ENCODE measurements at regions not wholly inside any gene's neighbourhood (a gene's known extent, or its start where the extent isn't known, plus 50 kb on each side); places are given as distances from the start of the nearest gene placed in this dataset.
A peak's percentile ranks its signal among the peaks of the same experiment; 100 is the strongest.

DNA sequence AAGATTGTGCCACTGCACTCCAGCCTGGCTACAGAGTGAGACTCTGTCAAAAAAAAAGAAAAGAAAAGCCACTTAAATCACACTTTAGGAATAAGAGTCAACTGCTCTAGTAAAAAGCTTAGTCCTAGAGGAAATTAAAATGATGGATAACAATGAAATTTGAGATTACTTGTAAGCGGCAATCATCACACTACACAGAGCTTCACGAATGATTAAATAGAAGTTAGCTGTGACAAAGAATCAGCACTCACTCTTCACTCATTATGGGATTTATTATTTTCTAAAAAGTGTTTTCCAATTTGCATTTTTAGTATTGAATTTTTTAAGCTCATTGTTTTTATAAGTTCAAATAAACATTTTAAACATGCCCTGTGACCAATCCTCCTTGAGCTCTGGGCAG lies 718.0 kb downstream of the UTRN start:
- no peak for DNase-seq

DNA sequence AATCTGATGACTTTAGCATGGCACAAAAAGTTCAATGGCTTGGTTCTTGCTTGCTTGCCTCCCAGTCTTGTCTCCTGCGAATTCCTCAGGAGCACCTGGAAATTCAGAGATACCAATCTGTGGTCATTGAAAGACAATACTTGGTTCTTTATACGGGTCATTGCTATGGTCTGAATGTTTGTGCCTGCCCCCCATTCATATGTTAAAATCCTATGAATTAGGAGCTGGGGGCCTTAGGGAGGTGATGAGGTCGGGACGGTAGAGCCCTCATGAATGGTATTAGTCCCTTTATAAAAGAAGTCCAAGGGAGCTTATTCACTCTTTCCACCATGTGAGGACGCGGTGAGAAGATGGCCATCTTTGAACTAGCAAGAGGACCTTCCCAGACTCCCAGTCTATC lies 721.8 kb downstream of the UTRN start:
- DNase-seq, result no peak

DNA sequence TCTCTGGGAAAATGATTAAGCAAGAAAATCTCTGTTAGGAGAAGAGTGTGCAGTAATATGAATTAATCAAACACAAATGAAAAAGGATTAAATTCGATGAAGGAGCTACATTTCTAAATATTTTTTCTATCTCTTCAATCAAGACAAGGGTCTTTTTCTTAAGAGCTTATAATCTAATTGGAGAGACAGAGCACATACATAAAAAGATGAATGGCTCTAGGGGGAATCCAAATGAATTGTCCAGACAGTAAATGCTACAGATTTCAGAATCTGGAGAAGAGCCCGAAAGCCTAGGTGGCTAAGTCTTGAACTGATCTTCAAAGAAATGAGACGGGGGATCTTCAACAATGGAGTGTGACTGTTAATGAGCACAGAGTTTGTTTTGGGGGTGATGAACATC lies 723.6 kb downstream of the UTRN start:
- DNase-seq, result no peak

DNA sequence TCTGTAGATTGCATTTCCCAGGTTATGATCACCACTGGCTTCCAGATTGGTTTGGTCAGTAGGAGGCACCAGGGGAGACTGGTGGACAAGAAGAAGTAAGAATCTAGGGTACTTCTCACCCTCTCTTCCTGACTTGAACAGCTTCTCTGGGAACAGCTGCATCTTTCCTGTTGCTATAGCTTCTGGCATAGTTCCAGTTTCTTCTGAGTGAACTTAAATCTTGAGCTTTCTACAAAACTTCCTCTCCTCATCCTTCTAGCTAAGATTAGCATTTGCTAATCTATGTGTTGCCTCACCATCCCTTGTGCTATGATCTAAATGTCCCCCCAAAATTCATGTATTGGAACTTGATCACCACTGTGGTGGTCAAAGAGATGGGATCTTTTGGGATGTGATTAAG lies 724.6 kb downstream of the UTRN start:
- no peak for DNase-seq

DNA sequence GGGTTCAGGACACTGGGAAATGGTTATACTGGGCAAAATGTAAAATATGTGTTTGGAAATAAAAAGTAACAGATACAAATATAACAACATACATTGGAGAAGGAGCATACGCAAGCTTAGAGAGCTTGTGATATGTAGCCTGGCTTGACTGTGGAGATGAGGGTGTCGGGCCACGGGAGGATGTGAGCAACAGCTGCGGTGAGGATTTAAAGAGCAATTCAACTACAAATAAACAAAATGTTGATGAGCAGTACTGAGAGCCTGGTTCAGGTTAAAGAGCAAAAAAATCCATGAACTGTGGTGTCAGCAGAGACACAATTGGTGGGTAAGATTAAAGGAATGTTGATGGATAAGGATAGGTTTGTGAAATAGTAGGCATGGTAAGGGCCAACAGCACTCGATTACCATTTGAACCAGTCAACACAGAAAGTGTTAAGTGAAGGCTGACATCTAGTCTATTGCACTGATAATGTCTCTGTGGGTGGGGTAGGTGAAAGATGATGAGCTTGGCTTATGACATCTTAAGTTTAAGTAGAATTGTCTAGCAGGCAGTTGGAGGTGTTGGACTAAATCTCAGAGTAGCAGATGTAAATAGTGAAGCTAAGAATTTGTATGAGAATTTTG lies 723.2 kb downstream of the EPM2A start:
- no peak for DNase-seq

DNA sequence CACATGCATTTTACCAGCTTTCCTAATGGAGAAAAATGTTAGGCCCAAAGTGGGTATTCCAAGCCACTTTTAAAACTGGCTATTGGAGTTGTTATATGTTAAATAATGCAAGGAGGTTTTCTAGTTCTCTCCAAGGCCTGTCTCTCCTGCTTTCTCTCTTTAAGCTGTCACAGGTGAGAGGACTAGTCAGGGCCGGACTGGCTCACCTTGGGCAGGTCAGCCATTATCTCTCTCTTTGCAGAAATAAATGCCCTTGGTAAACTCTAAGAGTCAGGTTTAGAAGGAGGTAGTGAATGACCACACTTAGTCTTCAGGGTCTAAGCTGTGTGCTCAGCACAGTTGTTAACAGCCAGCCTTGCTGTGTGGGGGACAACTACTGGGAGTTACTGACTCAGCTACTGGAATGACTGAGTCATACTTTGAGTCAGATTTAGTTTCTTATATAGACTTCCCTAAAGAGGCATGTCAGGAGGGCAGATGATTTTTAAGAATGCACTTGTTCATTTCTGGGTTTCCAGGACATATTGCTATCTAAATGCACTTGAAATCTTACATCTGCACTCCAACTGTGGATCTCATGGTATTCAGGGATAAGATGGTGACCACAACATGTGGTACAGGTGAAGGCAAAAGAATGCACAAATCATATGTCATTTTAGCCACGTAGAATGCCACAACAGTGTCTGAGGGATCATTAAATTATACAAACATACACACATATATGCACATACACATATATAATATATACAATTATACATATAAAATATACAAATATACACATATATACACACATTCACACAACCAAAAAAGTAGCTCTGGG lies 719.4 kb downstream of the EPM2A start:
- DNase-seq, result peak; percentile 6

DNA sequence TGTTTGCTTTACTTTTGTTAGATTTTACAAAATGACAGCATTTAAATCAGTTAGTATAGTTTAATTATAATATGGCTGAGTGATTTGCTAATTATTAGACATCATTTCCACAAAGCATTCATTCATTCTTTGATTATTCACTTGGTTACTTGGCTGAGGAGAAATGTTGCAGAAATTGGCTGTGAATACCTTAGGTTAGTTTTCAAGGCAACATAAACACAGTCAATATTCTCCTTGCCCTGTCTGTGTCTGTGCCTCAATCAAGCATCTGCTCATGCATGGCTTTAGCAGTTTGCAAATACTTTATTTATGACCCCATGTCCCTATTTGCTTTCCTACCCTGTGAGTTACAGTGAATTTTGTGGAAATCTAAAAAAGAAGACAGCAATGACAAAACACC lies 718.3 kb downstream of the EPM2A start:
- DNase-seq, result no peak

DNA sequence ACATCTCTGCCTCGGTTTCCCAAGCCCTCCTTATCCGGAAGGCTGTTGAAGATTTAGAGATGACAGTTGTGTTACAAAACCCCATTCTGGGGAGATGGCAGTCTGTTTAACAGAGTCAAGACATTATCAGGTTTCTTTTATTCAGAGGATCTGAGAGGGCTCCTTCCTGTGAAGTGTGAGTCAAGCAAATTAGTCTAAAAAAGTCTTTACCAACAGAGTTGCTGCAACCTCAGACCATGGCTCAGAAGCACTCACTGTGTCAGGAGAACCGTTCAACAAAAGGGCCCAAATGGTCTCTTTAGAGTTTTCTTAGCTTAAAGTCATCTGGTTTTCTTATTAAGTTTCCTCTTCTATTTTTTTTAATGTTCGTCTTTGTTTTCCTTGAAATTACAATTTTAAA lies 717.8 kb downstream of the EPM2A start:
- DNase-seq, result no peak

DNA sequence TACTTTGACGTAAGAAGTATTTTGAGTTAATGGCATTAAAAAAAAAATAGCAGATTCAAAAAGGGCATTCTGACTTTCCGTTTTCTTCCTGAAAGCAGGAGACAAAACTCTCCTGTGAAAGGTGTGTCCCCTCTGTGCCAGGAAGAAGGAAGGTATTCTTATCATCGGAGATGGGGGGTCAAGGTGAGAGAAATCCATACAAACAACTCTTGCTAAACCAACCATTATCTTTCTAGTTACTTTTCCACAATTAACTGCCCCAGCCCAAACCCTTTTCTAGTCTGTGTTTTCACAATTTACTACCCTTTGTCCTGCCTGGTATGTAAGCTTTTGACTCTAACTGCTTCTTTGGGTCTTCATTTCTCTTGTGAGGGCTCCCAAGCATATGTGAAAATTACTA lies 717.3 kb downstream of the EPM2A start:
- no peak for DNase-seq

DNA sequence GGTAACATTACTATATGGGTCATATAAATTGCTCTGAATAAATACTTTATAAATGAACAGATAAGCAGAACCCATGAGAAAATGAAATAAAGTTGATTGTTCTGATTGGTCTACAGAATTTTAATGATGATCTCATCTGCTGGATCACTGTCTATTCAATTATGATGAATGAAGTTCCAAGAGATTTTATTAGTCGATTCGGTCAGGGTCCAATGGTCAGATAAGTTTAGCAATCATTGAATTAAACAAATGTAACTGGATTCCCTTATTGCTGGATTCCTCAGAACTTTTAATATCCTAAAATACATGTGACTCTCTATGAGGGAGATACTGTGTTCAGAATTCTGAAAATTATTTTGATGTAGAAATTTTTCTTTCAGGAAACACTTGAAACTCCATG lies 715.2 kb downstream of the EPM2A start:
- no peak for DNase-seq

DNA sequence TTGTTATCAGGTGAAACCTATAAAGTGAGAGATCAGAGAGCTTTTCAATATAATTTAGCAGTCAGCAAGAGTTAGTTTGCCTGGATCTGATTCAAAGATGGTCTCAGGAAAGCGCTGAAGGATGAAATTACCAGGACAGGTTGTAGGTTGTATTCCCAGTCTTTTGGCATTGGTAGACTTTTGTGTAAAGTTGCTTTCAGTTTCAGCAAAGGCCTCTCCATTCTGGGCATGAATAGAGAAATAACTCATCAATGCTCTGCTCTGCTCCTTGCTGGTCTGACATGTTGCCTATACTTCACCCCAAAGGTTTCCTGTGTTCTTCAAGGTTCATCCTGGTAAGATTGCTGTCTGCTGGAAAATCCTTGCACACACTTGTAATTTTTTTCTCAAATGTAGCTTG lies 714.8 kb downstream of the EPM2A start:
- DNase-seq, result no peak

DNA sequence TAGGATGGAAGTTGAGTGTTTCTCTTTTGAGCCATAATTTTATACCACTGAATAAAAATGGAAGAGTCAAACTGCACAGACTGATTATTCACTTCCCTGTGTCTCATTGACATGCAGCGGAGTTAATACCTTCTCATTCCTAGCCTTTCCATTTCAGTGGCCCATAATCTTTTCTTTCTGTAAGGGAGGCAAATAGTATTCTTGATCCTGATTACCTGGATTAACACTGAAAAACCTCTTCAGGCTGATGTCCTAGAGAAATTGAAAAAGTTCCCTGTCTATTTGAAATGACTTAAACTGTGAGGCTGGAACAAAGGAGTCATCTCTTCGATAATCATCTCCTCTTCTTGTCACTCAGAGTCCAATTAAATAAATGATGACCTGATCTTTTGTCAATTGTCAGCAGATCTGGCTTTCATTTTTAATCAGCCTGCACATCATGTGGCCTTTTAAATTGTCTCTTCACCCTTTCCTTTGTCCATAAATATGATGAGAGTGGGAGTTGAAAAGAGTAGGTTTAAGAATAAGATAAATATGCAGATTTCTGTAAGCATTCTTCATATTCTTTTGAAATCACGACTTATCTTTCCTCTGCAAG lies 713.0 kb downstream of the EPM2A start:
- no peak for DNase-seq

DNA sequence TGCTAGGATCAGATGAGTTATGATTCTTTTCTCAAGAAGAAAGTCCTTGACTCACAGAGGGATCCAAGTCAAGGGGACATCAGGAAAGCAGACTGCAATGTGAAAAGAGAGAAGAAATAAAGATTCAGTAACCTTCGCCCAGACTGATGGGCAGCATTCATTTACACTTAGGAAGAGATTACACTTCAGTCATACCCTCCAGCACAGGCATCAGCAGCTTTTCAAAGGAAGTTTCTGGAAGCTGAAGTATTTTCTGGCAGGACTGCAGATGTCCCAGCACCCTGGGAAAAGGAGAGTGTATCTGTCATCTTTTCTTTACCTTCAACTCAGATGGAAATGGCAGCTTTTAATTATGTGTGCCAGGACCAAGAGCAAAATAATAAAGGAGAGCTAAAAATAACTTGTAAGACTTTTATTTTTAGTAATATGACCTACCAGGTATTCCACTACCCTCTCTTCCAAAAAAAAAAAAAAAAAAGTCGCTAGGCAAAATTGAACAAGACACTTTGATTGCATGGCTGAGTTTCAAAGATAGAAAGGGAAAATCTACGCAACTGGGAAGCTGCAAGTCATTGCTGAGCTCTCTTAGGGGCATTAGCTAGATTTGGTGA lies 712.1 kb downstream of the EPM2A start:
- no peak for DNase-seq

DNA sequence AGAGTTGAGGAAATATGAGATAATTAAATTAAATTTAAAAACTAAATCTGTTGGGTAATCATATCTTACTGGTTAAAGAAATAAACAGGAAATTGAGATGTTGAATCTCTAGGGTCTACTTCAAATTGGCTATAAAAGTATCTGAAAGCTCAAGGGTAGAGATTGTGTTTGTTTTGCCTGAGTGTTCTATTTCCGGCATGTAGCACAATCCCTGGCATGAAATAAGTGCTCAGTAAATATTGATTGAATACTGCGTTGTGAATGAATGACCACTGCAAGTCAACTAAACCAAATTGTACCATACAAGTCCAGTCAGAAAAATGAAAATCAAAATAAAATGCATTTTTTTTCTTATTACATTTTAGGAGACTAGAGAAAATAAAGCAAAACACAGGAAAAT lies 709.8 kb downstream of the EPM2A start:
- DNase-seq, result no peak

DNA sequence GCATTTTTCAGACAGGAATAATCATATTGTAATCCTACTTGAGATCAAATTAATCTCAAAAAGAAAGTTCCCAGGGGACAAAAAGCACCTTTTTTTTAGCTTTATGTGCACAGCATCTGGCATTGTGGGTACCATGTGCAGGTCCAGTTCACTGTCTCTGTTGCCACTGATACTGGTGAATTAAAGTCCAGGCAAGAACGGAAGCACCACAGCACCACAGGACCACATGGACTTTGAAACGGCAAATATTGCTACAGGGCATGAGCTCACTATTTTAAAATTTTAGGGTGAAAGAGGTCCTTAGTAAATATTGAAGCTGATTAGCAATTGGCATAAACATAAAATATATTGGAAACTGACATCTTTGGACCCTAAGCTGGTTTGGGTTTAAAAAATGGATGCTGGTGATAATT lies 709.0 kb downstream of the EPM2A start:
- DNase-seq, result no peak

DNA sequence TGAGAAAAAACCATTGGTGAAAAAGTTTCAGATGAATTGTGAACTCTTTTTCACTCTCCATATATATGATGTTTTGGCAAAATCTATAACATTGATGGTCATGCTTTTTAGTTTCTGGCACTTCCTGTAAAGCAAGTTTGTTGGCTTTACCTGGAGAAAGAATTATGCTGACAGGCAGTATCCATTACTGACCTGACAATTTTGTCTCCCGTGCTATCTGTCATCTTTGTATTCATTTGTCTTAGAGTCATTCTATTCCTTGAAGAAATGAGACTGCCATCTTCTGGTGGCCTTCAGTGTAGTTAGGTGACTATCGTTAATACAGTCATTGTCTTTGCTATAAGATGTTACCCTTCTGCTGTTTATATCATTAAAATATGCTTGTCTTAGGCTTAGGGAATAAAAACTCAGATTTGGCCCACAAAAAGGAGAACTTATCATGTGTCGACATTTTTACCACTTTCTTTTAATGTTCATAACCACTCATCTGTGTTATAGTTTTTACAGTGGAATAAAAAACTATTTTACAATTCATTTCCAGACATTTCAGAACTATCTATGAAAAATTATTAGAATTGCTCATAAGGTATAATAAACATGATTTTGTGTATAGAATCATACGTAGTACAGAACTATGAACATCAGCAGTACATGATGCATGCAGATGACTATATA lies 707.0 kb downstream of the EPM2A start:
- DNase-seq, result no peak

DNA sequence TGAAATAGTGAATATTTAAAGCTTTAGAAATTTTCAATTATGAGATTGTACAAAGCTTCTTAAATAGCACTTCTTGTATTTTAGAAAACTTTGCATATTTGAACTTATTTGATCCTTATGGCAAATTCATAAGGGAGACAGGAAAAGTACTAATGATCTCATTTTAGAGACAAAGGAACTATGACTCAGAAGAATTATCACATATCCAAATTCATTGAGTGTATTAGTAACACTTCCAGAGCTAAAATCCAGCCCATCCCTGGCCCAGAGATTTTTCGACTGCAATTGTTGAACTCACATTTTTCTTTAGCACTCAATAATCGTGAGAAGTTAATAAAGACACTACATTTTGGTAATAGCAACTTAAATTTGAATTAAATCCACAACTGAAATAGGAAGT lies 704.3 kb downstream of the EPM2A start:
- no peak for DNase-seq

DNA sequence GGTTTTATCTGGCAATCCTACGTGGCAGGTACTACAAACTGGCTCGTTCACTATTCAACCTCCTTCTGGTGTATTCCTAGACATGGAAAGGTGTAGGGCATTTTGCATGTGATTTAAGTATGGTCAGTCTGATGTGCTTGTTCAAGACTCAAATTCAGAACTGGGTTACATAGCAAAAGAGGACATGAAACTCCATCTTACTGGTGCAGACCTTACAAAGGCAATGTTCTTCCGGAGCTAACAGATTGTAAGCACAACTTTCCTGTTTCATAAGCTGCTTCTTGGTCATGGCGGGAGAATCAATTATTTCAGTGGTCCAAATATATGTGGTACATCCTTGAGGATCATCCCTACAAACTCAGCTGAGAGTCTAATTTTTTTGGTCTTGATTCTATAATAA lies 703.4 kb downstream of the EPM2A start:
- DNase-seq, result no peak

DNA sequence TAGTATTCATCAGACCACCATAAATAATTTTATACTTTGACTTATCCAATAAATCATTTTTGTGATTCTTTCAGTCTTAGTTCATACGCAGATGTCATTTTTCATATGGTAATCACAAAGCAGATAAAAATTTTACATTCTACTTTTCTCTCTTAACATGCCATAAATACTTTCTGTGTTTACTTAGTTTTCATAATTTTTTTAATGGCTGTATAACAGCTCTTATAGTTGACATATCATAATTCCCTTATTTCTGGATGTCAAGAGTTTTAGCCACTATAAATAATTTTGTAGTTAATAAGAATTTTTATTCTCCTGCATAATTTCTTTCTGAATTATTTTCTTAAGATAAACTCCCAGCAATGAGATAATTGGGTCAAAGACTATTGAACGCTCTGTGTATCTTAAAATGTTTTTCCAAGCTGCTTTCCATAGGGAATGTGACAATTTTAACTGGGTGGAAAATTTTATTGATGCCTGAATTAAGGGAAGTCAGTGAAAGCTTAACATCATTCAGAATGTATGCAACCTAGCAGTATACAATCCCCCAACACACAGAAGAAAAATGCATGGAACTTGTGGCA lies 702.7 kb downstream of the EPM2A start:
- no peak for DNase-seq

DNA sequence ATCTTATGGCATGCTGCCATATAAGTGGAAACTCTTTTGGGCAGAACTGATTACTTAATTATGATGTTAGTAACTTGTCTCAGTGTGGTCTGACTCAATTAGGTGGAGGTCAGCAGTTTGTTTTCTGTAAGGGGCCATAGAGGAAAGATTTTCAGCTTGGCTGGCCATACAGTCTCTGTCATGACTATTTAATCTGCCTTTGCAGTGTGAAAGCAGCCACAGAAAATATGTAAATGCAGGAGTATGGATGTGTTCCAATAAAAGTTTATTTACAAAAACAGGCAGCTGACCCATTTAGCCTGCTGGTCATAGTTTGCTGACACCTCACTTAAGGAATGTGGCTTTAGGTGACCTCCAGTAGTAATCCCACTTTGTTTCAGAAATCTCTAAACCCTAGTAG lies 700.7 kb downstream of the EPM2A start:
- no peak for DNase-seq

DNA sequence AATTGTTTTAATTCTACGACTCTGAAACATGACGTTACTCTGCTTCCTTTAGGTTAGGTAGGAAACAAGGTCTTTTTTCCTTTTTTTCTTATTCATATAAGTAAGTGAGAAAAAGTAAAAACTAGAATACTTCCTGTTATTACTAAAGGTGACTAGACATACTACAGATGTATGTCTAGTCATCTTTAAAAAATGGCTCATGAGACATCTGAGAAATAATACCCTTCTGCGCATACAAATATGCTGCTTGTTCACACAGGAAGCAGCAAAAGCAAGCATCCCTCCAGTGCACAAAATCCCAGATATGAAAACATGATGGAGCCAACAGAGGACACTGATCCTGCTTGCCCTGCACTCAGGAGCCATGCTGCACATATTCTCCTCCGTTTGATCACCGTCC lies 699.1 kb downstream of the EPM2A start:
- DNase-seq, result no peak

DNA sequence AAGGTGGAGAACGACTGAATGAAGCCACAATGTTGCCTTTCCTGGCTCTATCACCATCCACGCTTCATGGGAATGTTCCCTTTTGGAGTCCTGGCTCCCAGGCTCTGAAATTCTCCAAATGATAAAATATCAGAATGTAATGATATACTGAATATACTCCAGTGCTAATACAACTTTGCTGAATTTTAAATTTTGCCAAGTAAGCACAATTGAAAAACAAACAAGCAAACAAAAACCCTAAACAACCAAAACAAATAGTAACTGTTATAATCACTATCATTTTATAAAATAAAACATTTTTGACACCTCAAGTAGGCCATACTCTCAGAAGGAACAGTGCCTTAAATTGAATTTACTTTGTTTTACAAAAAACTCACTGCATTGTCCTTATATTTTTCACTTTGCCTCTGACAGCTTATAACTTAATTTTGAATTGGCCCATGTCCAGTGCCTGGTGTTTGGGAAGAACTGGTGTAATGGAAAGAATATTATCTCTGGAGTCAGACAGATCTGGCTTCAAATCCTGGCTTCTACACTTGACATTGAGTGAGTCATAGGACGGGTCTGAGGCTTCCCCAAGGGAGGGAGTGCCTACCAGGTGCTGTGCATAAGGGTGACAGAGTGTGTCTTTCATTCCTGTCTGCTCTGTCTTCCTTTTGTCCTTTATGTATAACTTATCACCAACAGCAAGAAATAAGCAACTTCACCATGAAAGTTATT lies 698.3 kb downstream of the EPM2A start:
- DNase-seq, result no peak

Measured in GOT3 (cell line).